ENCODE measurements at regions not wholly inside any gene's neighbourhood (a gene's known extent, or its start where the extent isn't known, plus 50 kb on each side); places are given as distances from the start of the nearest gene placed in this dataset.

DNA sequence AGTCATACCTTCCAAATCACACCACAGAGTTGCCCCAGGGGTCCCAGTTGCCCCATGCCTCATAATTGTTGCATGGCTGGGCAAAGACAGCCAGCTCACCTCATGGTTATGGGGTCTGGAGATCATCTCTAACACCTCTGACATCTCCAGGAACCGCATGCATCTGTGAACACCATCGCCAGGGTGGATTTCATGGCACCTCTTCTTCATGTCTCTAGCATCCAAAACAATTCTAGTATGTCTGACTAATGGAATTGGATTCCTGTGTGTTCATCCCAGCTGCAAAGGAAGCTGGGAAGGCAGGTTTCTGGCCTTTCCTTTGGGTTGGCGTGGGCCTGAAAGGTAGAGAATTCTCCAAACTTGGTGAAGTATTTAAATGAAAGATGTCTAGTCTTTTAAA lies 122.3 kb upstream of the ABCA1 start:
- H3K9ac ChIP-seq (replicated peaks; ENCODE audit: extremely low read depth, insufficient read depth, low read length), result no peak overlapping the region
- no peaks in the 10 kb centered on the region for H4K20me1 ChIP-seq (replicated peaks; ENCODE audit: control insufficient read depth, extremely low read depth, insufficient read depth, low read length)
- intact Hi-C loops (cut with micrococcal nuclease), result no loop called here
- FAIRE-seq (no peak), DNase-seq (ENCODE audit: low read depth, low spot score) (no peak)
- no peaks in the 10 kb centered on the region for H3K36me3 ChIP-seq (ENCODE audit: control insufficient read depth in 2 of 2, extremely low read depth in 1 of 2, insufficient read depth in 2 of 2, low read length in 2 of 2)
- POLR2A ChIA-PET, result no interaction called here
- H3K9me3 ChIP-seq (replicated peaks; ENCODE audit: control insufficient read depth, insufficient read depth, low read length), result no peaks in the 10 kb centered on the region
- BruUV-seq (replicated peaks), result no TSS peak
- no peaks in the 10 kb centered on the region for H3K79me2 ChIP-seq (ENCODE audit: control insufficient read depth, insufficient read depth, low read length)
- TF ChIP-seq JUN (IDR thresholded peaks at IDR 0.05; ENCODE audit: borderline replicate concordance, insufficient read depth, insufficient read length, low read depth) (no peak), POLR2A (IDR thresholded peaks at IDR 0.05; ENCODE audit: low read depth, low read length) (no peak), MYC (IDR thresholded peaks at IDR 0.05; ENCODE audit: low read depth, low read length) (no peak), CTCF (IDR thresholded peaks at IDR 0.05; ENCODE audit: extremely low read depth in 1 of 2, insufficient read depth in 1 of 2, low read depth in 1 of 2, low read length in 2 of 2) (no peak), EZH2 (IDR thresholded peaks at IDR 0.05; ENCODE audit: borderline replicate concordance, low read depth, low read length, severe bottlenecking) (no peak), FOS (IDR thresholded peaks at IDR 0.05; ENCODE audit: borderline replicate concordance, insufficient read depth, low read length) (no peak), POLR2AphosphoS5 (IDR thresholded peaks at IDR 0.05; ENCODE audit: insufficient read depth, low read depth, low read length) (no peak), GATA2 (IDR thresholded peaks at IDR 0.05; ENCODE audit: insufficient read depth, insufficient read length, low read depth, low read length) (no peak)
- TF ChIP-seq, protein P1, sequence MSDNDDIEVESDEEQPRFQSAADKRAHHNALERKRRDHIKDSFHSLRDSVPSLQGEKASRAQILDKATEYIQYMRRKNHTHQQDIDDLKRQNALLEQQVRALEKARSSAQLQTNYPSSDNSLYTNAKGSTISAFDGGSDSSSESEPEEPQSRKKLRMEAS (IDR thresholded peaks at IDR 0.05; ENCODE audit: insufficient read depth, insufficient read length), result no peak
- no peaks in the 10 kb centered on the region for H3K27me3 ChIP-seq (ENCODE audit: control insufficient read depth in 2 of 2, insufficient read depth in 2 of 2, low read length in 2 of 2)
- CTCF ChIA-PET, result interaction anchor here (1.2 kb wide), 1 partner anchor 187 kb away, joined by 3 read pairs; no protein-coding TSS in a partner anchor
- H3K27ac ChIP-seq (ENCODE audit: insufficient read depth, low read depth, low read length), result no peak overlapping the region
- no peak overlapping the region for H3K4me3 ChIP-seq (replicated peaks in 1 of 3; ENCODE audit: insufficient read depth in 1 of 3, low read depth in 1 of 3, low read length in 3 of 3)
- H3K4me1 ChIP-seq (ENCODE audit: control insufficient read depth, extremely low read depth, insufficient read depth, low read length), result no peaks in the 10 kb centered on the region
- dilution Hi-C loops (cut with MboI; ENCODE audit: extremely low pct_ligation_motif_present, low sequenced_read_pairs), result no loop called here
- no peak overlapping the region for H3K4me2 ChIP-seq (ENCODE audit: insufficient read depth, low read length)
- no peaks in the 10 kb centered on the region for H3K9me1 ChIP-seq (replicated peaks; ENCODE audit: control insufficient read depth, extremely low read depth, insufficient read depth, low read length)
- H2AFZ ChIP-seq (ENCODE audit: low read depth, low read length), result no peak overlapping the region

Measured in endothelial cell of umbilical vein (primary cell).